HuH-7 (cell line): ENCODE measurements at regions not wholly inside any gene's neighbourhood (a gene's known extent, or its start where the extent isn't known, plus 50 kb on each side); places are given as distances from the start of the nearest gene placed in this dataset.
"Not testable (repeated sequence)": the region's sequence is repeated elsewhere in the genome, so short reads cannot be mapped to it uniquely, and the experiment has no call there.

Experiments
- DNase-seq: peaks from one replicate; pipeline ENCODE4 v3.0.0; 2011; ENCODE audit warnings: low spot score

- no peak for DNase-seq
Observed at GRCh38 chr20:48405909-48406308, 421.9 kb downstream of the PREX1 start.

GRCh38 chr20:48404598-48404997 lies 423.2 kb downstream of the PREX1 start:
- DNase-seq: no peak

GRCh38 chr20:48403167-48403761 lies 424.5 kb downstream of the PREX1 start:
- no peak for DNase-seq

- no peak for DNase-seq
Observed at GRCh38 chr20:48401359-48401758, 426.4 kb downstream of the PREX1 start.

GRCh38 chr20:48400009-48400408 lies 427.8 kb downstream of the PREX1 start:
- DNase-seq: no peak

- DNase-seq: no peak
Observed at GRCh38 chr20:48398506-48399449, 429.0 kb downstream of the PREX1 start.

GRCh38 chr20:48396981-48397861 lies 430.6 kb downstream of the PREX1 start:
- DNase-seq: not testable (repeated sequence)

GRCh38 chr20:48395816-48396546 lies 431.8 kb downstream of the PREX1 start:
- DNase-seq: no peak

GRCh38 chr20:48394415-48395081 lies 433.3 kb downstream of the PREX1 start:
- no peak for DNase-seq

GRCh38 chr20:48393737-48394314 lies 434.0 kb downstream of the PREX1 start:
- DNase-seq: no peak

- no peak for DNase-seq
Observed at GRCh38 chr20:48393311-48393685, 434.5 kb downstream of the PREX1 start.

GRCh38 chr20:48392407-48393310 lies 435.1 kb downstream of the PREX1 start:
- no peak for DNase-seq

- no peak for DNase-seq
Observed at GRCh38 chr20:48390981-48391380, 436.8 kb downstream of the PREX1 start.

- no peak for DNase-seq
Observed at GRCh38 chr20:48387675-48388074, 440.1 kb downstream of the PREX1 start.

- DNase-seq: no peak
Observed at GRCh38 chr20:48385527-48385926, 442.3 kb downstream of the PREX1 start.

- DNase-seq: no peak
Observed at GRCh38 chr20:48385114-48385513, 442.7 kb downstream of the PREX1 start.

- DNase-seq: no peak
Observed at GRCh38 chr20:48384147-48384818, 443.5 kb downstream of the PREX1 start.

- no peak for DNase-seq
Observed at GRCh38 chr20:48383252-48383651, 444.5 kb downstream of the PREX1 start.

GRCh38 chr20:48382304-48382703 lies 445.5 kb downstream of the PREX1 start:
- DNase-seq: no peak
